ENCODE measurements at regions not wholly inside any gene's neighbourhood (a gene's known extent, or its start where the extent isn't known, plus 50 kb on each side); places are given as distances from the start of the nearest gene placed in this dataset.

GRCh38 chr3:137460944-137461343 is 303.2 kb upstream of the SOX14 start:
- DNase-seq (ENCODE audit: insufficient read length, low spot score) (no peak), FAIRE-seq (no peak)
- no peak for TF ChIP-seq POLR2A (IDR thresholded peaks at IDR 0.05; ENCODE audit: low read depth, low read length)

DNA sequence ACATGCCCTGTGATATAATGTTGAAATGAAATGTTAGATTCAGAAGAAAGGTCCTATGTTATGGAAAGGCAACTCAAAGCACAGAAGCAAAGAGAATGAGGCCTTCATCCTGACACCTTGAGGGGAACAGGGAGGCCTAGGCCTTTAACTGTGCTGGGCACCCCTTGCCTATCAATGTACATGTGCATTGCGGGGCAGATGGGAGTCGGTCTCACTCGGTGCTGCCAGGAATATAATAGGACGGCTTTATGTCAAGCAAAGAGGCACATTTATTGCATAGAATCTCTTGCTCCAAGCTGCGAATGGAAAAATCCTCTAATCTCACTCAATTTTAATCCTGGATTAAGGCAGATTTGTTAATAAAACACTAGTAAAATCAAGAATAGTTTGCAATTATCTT is 301.0 kb upstream of the SOX14 start:
- no peak for TF ChIP-seq POLR2A (IDR thresholded peaks at IDR 0.05; ENCODE audit: low read depth, low read length)
- DNase-seq (ENCODE audit: insufficient read length, low spot score): no peak
- FAIRE-seq: no peak

- TF ChIP-seq POLR2A (IDR thresholded peaks at IDR 0.05; ENCODE audit: low read depth, low read length): no peak
- DNase-seq (ENCODE audit: insufficient read length, low spot score) (no peak), FAIRE-seq (no peak)
These were observed 299.8 kb upstream of the SOX14 start for GRCh38 chr3:137464341-137464740.

GRCh38 chr3:137468446-137468845 is 295.7 kb upstream of the SOX14 start:
- DNase-seq (ENCODE audit: insufficient read length, low spot score) (no peak), FAIRE-seq (no peak)
- TF ChIP-seq POLR2A (IDR thresholded peaks at IDR 0.05; ENCODE audit: low read depth, low read length): no peak

- FAIRE-seq: no peak
- no peak for TF ChIP-seq POLR2A (IDR thresholded peaks at IDR 0.05; ENCODE audit: low read depth, low read length)
- no peak for DNase-seq (ENCODE audit: insufficient read length, low spot score)
These were observed 294.9 kb upstream of the SOX14 start for GRCh38 chr3:137469263-137469662.

- no peak for DNase-seq (ENCODE audit: insufficient read length, low spot score)
- TF ChIP-seq POLR2A (IDR thresholded peaks at IDR 0.05; ENCODE audit: low read depth, low read length): no peak
- FAIRE-seq: no peak
These were observed 293.0 kb upstream of the SOX14 start for GRCh38 chr3:137471130-137471529.

DNA sequence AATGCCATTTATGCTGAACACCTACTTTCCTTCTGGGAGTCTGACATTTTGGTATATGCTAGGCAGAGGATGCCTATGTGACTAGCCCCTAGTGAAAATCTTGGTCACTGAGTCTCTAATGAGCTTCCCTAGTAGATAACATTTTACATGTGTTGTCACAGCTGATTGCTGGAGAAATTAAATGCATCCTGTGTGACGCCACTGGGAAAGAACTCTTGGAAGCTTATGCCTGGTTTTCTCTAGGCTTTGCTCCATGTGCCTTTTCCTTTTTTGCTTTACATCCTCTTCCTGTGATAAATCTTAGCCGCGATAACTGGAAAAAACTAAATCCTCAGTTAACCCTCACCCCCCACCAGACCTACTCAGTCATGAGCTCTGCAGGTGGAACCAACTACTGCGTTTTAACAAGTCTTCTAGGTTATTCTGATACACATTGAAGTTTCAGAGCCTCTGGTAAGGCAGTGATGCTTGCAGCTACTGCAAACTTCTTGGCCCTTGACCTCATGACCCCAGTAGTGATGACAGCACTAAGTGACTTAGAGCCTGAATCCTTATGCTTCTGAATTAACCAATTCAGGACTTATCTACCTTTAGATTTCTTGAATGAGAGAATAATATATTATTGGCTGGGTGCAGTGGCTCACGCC is 292.4 kb upstream of the SOX14 start:
- TF ChIP-seq POLR2A (IDR thresholded peaks at IDR 0.05; ENCODE audit: low read depth, low read length): no peak
- FAIRE-seq: no peak
- DNase-seq (ENCODE audit: insufficient read length, low spot score): no peak

DNA sequence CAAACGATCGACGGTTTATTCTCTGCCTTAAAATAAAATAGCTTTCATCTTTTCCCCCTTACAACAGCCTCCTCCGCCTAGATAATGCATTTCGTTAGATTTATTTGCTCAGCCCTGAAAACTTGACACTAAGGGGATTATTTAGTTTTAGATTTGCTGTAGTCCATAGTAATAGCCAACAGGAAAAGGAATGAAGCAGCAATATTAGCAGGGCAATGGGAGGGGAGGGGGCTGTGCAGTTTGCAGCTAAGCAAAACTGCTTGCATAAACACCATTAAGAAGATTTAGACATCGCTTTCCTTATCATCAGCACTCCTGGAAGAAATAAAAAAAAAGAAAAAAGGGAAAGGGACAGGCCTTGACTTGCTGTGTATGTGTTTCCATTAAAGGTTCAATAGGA is 286.5 kb upstream of the SOX14 start:
- no peak for FAIRE-seq
- DNase-seq (ENCODE audit: insufficient read length, low spot score): no peak
- no peak for TF ChIP-seq POLR2A (IDR thresholded peaks at IDR 0.05; ENCODE audit: low read depth, low read length)

DNA sequence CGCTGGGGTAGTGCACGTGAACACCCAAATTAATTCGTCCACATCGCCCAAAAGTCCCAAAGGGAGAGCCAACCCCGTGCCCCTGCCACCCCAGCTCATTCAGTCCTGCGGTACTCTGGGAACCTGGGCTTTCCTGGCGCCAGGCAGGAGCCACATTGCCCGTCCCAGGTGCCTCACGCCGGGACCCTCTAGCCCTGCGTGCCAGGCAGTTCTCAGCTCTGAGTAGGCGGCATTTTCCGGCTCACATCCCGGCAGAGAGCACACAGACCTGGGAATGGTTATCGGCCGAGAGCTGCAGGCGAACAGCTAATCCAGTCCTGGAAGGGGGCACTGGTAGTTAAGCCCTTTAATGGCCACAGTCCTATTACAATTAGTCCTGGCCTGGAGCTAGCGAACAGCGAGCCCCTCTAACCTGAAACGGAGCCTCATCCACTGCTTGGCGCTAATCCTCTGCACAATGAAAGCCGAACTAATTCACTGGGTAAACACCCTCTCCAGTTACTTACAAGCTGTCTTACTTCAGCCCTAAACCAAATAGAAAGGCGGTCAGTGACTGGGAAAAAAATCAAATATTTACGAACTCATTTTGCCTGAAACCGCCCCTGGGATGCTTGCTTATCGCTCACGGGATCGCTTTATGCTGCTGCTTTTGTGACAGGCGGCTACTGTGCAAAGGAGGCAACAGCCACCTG is 254.6 kb upstream of the SOX14 start:
- FAIRE-seq (no peak), DNase-seq (ENCODE audit: insufficient read length, low spot score) (no peak)
- TF ChIP-seq POLR2A (IDR thresholded peaks at IDR 0.05; ENCODE audit: low read depth, low read length): no peak

- no peak for DNase-seq (ENCODE audit: insufficient read length, low spot score)
- FAIRE-seq: no peak
- no peak for TF ChIP-seq POLR2A (IDR thresholded peaks at IDR 0.05; ENCODE audit: low read depth, low read length)
These were observed 252.5 kb upstream of the SOX14 start for GRCh38 chr3:137511655-137512054.

- no peak for TF ChIP-seq POLR2A (IDR thresholded peaks at IDR 0.05; ENCODE audit: low read depth, low read length)
These were observed 249.3 kb upstream of the SOX14 start for GRCh38 chr3:137514853-137515252.

DNA sequence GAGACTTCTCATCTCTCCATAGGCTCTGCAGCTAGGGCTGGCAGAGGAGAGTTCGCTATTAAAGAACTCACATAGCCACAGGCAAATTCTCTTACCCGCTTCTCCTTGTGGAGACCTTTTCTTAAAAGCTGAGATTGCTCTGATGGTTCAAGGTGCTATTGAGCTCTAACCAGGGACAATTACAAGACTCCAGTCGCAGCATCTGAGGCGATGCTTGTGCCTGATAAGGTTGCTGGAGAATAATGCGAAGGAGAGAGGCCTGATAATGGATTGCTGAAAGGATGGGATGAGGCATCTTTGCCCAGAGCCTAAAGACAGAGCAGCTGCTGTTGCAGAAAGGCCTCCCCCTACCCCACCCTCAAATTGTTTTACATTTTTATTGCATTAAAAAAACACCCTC is 244.5 kb upstream of the SOX14 start:
- DNase-seq (ENCODE audit: insufficient read length, low spot score) (no peak), FAIRE-seq (no peak)
- TF ChIP-seq POLR2A (IDR thresholded peaks at IDR 0.05; ENCODE audit: low read depth, low read length): no peak

More at GRCh38 chr3:137514853-137515252, 249.3 kb upstream of the SOX14 start:
- DNase-seq (ENCODE audit: insufficient read length, low spot score) (no peak), FAIRE-seq (no peak)

GRCh38 chr3:137524751-137525150 is 239.4 kb upstream of the SOX14 start:
- FAIRE-seq (no peak), DNase-seq (ENCODE audit: insufficient read length, low spot score) (no peak)
- TF ChIP-seq POLR2A (IDR thresholded peaks at IDR 0.05; ENCODE audit: low read depth, low read length): no peak

- TF ChIP-seq POLR2A (IDR thresholded peaks at IDR 0.05; ENCODE audit: low read depth, low read length): no peak
- DNase-seq (ENCODE audit: insufficient read length, low spot score) (no peak), FAIRE-seq (no peak)
These were observed 238.6 kb upstream of the SOX14 start for GRCh38 chr3:137525471-137525870.

DNA sequence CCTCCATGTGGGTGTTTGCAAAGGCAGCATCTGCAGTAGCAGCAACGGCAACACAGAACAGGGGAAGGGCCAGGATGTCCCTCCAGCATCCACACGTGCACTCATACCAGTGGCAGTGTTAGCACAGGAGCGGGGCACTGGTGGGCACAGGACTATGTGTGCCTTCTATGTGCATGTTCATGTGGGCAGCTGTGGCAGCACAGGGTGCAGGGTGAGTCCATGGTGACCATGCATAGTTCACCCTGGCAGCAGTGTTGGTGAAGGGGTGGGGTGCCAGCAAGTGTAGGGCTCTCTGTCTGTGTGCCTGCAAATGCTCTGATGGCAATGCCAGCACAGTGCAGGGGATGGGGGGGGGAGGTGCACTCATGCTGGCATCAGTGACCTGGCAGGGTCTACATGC is 222.1 kb upstream of the SOX14 start:
- no peak for TF ChIP-seq POLR2A (IDR thresholded peaks at IDR 0.05; ENCODE audit: low read depth, low read length)
- no peak for FAIRE-seq
- no peak for DNase-seq (ENCODE audit: insufficient read length, low spot score)
